ENCODE measurements at regions not wholly inside any gene's neighbourhood (a gene's known extent, or its start where the extent isn't known, plus 50 kb on each side); places are given as distances from the start of the nearest gene placed in this dataset.

GRCh38 chr3:152183473-152183872 lies 85.3 kb upstream of the MBNL1 start:
- no peak for TF ChIP-seq SP1 (IDR thresholded peaks at IDR 0.05)
- no peak for TF ChIP-seq ELF4 (IDR thresholded peaks at IDR 0.05)
- no peak for TF ChIP-seq BHLHE40 (IDR thresholded peaks at IDR 0.05; ENCODE audit: borderline replicate concordance)
- no peak for TF ChIP-seq ZNF384 (IDR thresholded peaks at IDR 0.05)
- TF ChIP-seq ARNT (IDR thresholded peaks at IDR 0.05), result no peak
- TF ChIP-seq PKNOX1 (IDR thresholded peaks at IDR 0.05), result no peak
- no peak for TF ChIP-seq FOXK2 (IDR thresholded peaks at IDR 0.05)
- TF ChIP-seq LEF1 (IDR thresholded peaks at IDR 0.05; ENCODE audit: borderline replicate concordance), result no peak
- no peak for TF ChIP-seq L3MBTL2 (conservative IDR thresholded peaks at IDR 0.05)
- TF ChIP-seq FOXA1 (IDR thresholded peaks at IDR 0.05), result no peak
- no peak for TF ChIP-seq TARDBP (IDR thresholded peaks at IDR 0.05)
- TF ChIP-seq FOXM1 (IDR thresholded peaks at IDR 0.05; ENCODE audit: borderline replicate concordance), result no peak
- no peak for TF ChIP-seq SUZ12 (IDR thresholded peaks at IDR 0.05)
- TF ChIP-seq HDGF (IDR thresholded peaks at IDR 0.05; ENCODE audit: borderline replicate concordance), result no peak

All from HEK293T (cell line).